ENCODE measurements at regions not wholly inside any gene's neighbourhood (a gene's known extent, or its start where the extent isn't known, plus 50 kb on each side); places are given as distances from the start of the nearest gene placed in this dataset.
"Not testable (repeated sequence)": the region's sequence is repeated elsewhere in the genome, so short reads cannot be mapped to it uniquely, and the experiment has no call there.

DNA sequence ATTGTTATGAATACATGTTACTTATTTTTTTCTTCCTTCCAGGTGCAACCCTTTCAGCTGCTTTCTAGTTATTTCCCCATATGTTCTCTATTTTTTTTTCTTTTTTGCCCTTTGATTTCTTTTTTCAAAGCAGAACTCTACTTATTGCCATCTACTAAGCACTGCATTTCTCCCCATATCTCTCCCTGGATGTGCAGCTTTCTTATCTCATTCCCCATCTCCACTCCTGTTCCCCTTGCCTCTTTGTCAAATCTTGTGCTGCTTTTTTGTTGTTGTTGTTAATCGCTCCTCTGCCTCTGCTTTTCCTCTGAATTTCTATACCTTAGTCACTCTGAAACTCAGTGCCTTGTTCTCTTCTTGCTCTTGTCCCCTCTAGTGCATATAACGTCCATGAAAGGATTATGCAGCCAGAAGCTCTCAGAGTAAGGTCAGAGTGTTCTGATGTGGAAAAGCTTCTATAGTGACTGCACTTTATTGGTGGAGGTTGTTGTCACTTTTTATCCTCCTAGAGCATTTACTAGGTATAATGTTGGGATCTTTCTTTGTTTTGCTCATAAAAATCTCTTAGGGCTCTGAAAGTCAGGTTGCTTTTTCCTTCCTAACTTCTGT, 51.1 kb upstream of the JADE1 start:
- no peak for DNase-seq
- Histone ChIP-seq H3K79me2 (ENCODE audit: insufficient read depth) (no peaks in the 10 kb centered on the region), H3K27ac (no peak overlapping the region), H3K36me3 (ENCODE audit: low read depth) (no peaks in the 10 kb centered on the region), H3K9ac (no peak overlapping the region), H2AFZ (no peak overlapping the region), H3K9me3 (ENCODE audit: low read depth) (no peaks in the 10 kb centered on the region), H4K20me1 (ENCODE audit: insufficient read depth) (no peaks in the 10 kb centered on the region), H3K4me2 (ENCODE audit: unreplicated experiment) (no peak overlapping the region), H3K4me1 (ENCODE audit: insufficient read depth) (no peaks in the 10 kb centered on the region), H3F3A (ENCODE audit: insufficient read depth) (no peaks in the 10 kb centered on the region), H3K9me2 (ENCODE audit: insufficient read depth) (no peaks in the 10 kb centered on the region), H3K27me3 (replicated peaks; ENCODE audit: insufficient read depth) (no peaks in the 10 kb centered on the region), H3K4me3 (no peak overlapping the region)
- TF ChIP-seq EZH2 (IDR thresholded peaks at IDR 0.05; ENCODE audit: insufficient read depth, poor library complexity, severe bottlenecking), result no peak
- TF ChIP-seq EZH2phosphoT487 (IDR thresholded peaks at IDR 0.05; ENCODE audit: insufficient read depth, low read depth), result no peak
- WGBS, 2 experiments (ENCODE audit: low coverage in 1 of 2, low lambda C conversion rate in 2 of 2, missing lambda C conversion rate in 2 of 2), result 69 to 85% methylated on average over 2 of the region's 2 CpGs
- in situ Hi-C loops (cut with MboI), result no loop called here

DNA sequence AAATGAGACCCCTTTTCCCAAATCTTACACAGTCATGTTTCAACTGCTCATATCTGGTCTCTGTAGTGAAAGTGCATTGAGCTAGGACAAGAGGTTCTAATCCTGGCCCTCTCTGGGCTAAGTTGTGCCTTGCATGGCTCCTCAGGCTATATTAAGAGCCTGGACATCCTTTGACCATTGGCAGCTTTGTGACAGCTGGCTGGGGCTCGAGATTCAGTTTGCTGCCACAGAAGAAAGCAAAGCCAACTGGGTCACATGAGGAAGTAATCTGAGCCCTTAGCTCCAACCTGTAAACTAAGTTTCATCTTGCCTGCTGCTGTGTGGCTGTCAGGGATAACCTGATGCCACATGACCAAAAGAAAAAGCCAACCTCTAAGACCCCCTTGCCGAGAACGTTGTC, 51.8 kb upstream of the JADE1 start:
- Histone ChIP-seq H3K9ac (no peak overlapping the region), H2AFZ (no peak overlapping the region)

DNA sequence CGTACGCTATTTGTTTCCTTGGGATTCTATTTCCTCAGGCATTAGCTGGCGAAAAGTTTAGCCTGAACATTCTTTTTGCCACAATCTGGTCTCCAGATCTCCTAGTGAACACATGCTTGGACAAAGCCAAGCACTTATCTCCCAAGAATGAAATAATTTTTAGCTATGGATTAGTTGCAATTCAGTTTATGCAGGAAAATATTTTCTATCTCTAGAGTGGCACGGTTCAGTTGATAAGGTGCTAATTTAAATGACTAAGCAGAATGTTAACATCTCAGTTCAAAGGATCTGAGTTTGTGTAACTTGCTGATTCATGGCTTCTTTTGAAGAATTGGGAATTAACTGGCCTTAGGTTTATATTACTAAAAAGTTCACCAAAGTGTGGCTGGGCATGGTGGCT, 58.1 kb upstream of the JADE1 start:
- no peaks in the 10 kb centered on the region for H3F3A ChIP-seq (ENCODE audit: insufficient read depth)
- no peaks in the 10 kb centered on the region for H3K4me1 ChIP-seq (ENCODE audit: insufficient read depth)
- no peak for DNase-seq
- no peaks in the 10 kb centered on the region for H3K9me2 ChIP-seq (ENCODE audit: insufficient read depth)
- no peak overlapping the region for H3K4me2 ChIP-seq (ENCODE audit: unreplicated experiment)
- in situ Hi-C loops (cut with MboI), result no loop called here
- no peaks in the 10 kb centered on the region for H3K79me2 ChIP-seq (ENCODE audit: insufficient read depth)
- no peaks in the 10 kb centered on the region for H4K20me1 ChIP-seq (ENCODE audit: insufficient read depth)
- no peak overlapping the region for H3K4me3 ChIP-seq
- no peak overlapping the region for H3K27ac ChIP-seq
- H3K9ac ChIP-seq, result no peak overlapping the region
- TF ChIP-seq EZH2 (IDR thresholded peaks at IDR 0.05; ENCODE audit: insufficient read depth, poor library complexity, severe bottlenecking), result no peak
- no peak for TF ChIP-seq EZH2phosphoT487 (IDR thresholded peaks at IDR 0.05; ENCODE audit: insufficient read depth, low read depth)
- no peaks in the 10 kb centered on the region for H3K36me3 ChIP-seq (ENCODE audit: low read depth)
- no peak overlapping the region for H2AFZ ChIP-seq
- H3K9me3 ChIP-seq (ENCODE audit: low read depth), result no peaks in the 10 kb centered on the region
- 72 to 75% methylated on average over 4 of the region's 4 CpGs for WGBS, 2 experiments (ENCODE audit: low coverage in 1 of 2, low lambda C conversion rate in 2 of 2, missing lambda C conversion rate in 2 of 2)
- H3K27me3 ChIP-seq (replicated peaks; ENCODE audit: insufficient read depth), result no peaks in the 10 kb centered on the region

More for the DNA sequence above, 51.8 kb upstream of the JADE1 start:
- DNase-seq, result no peak
- Histone ChIP-seq H3K9me3 (ENCODE audit: low read depth) (no peaks in the 10 kb centered on the region), H4K20me1 (ENCODE audit: insufficient read depth) (no peaks in the 10 kb centered on the region), H3F3A (ENCODE audit: insufficient read depth) (no peaks in the 10 kb centered on the region), H3K4me3 (no peak overlapping the region), H3K79me2 (ENCODE audit: insufficient read depth) (no peaks in the 10 kb centered on the region), H3K27me3 (replicated peaks; ENCODE audit: insufficient read depth) (no peaks in the 10 kb centered on the region), H3K4me1 (ENCODE audit: insufficient read depth) (no peaks in the 10 kb centered on the region), H3K9me2 (ENCODE audit: insufficient read depth) (no peaks in the 10 kb centered on the region), H3K4me2 (ENCODE audit: unreplicated experiment) (no peak overlapping the region), H3K36me3 (ENCODE audit: low read depth) (no peaks in the 10 kb centered on the region), H3K27ac (no peak overlapping the region)
- in situ Hi-C loops (cut with MboI), result no loop called here
- TF ChIP-seq EZH2phosphoT487 (IDR thresholded peaks at IDR 0.05; ENCODE audit: insufficient read depth, low read depth) (no peak), EZH2 (IDR thresholded peaks at IDR 0.05; ENCODE audit: insufficient read depth, poor library complexity, severe bottlenecking) (no peak)
- WGBS, 2 experiments (ENCODE audit: low coverage in 1 of 2, low lambda C conversion rate in 2 of 2, missing lambda C conversion rate in 2 of 2), result 5 to 7% methylated on average over 3 of the region's 3 CpGs

DNA sequence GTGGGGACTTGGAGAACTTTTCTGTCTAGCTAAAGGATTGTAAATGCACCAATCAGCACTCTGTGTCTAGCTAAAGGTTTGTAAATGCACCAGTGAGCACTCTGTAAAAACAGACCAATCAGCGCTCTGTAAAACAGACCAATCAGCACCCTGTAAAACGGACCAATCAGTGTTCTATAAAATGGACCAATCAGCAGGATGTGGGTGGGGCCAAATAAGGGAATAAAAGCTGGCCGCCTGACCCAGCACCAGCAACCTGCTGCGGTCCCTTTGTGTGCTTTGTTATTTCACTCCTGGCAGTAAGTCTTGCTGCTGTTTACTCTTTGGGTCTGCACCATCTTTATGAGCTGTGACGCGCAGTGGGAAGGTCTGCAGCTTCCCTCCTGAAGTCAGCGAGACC, 67.8 kb upstream of the JADE1 start:
- H3K4me3 ChIP-seq; H3K4me1 ChIP-seq (ENCODE audit: insufficient read depth); H3K4me2 ChIP-seq (ENCODE audit: unreplicated experiment); H3K9me2 ChIP-seq (ENCODE audit: insufficient read depth); H3K27me3 ChIP-seq (replicated peaks; ENCODE audit: insufficient read depth); H3K79me2 ChIP-seq (ENCODE audit: insufficient read depth); H3K36me3 ChIP-seq (ENCODE audit: low read depth); H3K9ac ChIP-seq; DNase-seq; in situ Hi-C loops (cut with MboI); H2AFZ ChIP-seq; H3F3A ChIP-seq (ENCODE audit: insufficient read depth); H3K27ac ChIP-seq; H4K20me1 ChIP-seq (ENCODE audit: insufficient read depth); H3K9me3 ChIP-seq (ENCODE audit: low read depth): not testable (repeated sequence)
- 84 to 93% methylated on average over 7 of the region's 7 CpGs for WGBS, 2 experiments (ENCODE audit: low coverage in 1 of 2, low lambda C conversion rate in 2 of 2, missing lambda C conversion rate in 2 of 2)

DNA sequence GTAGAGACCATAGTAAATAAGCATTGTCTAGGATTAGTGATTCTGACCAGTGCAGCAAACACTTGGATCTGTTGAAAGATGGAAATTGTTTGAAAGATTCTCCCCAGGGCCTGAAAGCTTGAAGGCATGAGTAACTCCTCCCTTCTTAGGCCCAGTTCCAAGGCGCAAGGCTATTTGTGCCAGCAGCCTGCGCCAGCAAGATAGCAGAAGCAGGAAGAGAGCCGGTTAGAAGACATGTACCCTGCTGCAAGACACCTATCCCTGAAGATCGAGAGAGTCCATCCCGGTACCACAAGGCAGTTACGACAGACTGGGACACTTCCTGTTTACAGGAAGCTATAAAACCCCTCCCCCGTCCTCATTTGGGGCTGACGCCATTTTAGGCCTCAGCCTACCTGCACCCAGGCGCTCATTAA, 72.4 kb upstream of the JADE1 start:
- no peaks in the 10 kb centered on the region for H3K36me3 ChIP-seq (ENCODE audit: low read depth)
- no peak overlapping the region for H3K9ac ChIP-seq
- H2AFZ ChIP-seq, result peak overlapping the region; percentile 22; the same call in 1 of the 2 replicates
- no peak overlapping the region for H3K4me2 ChIP-seq (ENCODE audit: unreplicated experiment)
- no peaks in the 10 kb centered on the region for H3F3A ChIP-seq (ENCODE audit: insufficient read depth)
- DNase-seq, result no peak
- no peaks in the 10 kb centered on the region for H3K4me1 ChIP-seq (ENCODE audit: insufficient read depth)
- no peaks in the 10 kb centered on the region for H3K27me3 ChIP-seq (replicated peaks; ENCODE audit: insufficient read depth)
- no peaks in the 10 kb centered on the region for H3K79me2 ChIP-seq (ENCODE audit: insufficient read depth)
- in situ Hi-C loops (cut with MboI), result no loop called here
- TF ChIP-seq EZH2phosphoT487 (IDR thresholded peaks at IDR 0.05; ENCODE audit: insufficient read depth, low read depth) (no peak), EZH2 (IDR thresholded peaks at IDR 0.05; ENCODE audit: insufficient read depth, poor library complexity, severe bottlenecking) (no peak)
- no peaks in the 10 kb centered on the region for H3K9me3 ChIP-seq (ENCODE audit: low read depth)
- 93 to 94% methylated on average over 9 of the region's 9 CpGs for WGBS, 2 experiments (ENCODE audit: low coverage in 1 of 2, low lambda C conversion rate in 2 of 2, missing lambda C conversion rate in 2 of 2)
- no peaks in the 10 kb centered on the region for H3K9me2 ChIP-seq (ENCODE audit: insufficient read depth)
- no peak overlapping the region for H3K4me3 ChIP-seq
- no peak overlapping the region for H3K27ac ChIP-seq
- H4K20me1 ChIP-seq (ENCODE audit: insufficient read depth), result no peaks in the 10 kb centered on the region

Data from GM23248 (cell line).